ENCODE measurements at regions not wholly inside any gene's neighbourhood (a gene's known extent, or its start where the extent isn't known, plus 50 kb on each side); places are given as distances from the start of the nearest gene placed in this dataset.

- no peak for TF ChIP-seq EZH2 (IDR thresholded peaks at IDR 0.05; ENCODE audit: low read length, missing control alignments)
- TF ChIP-seq CTCF (conservative IDR thresholded peaks at IDR 0.05 in 1 of 2, IDR thresholded peaks at IDR 0.05 in 1 of 2; ENCODE audit: low read depth in 1 of 2, low read length in 2 of 2): no peak
These were observed 237.0 kb upstream of the GEMIN8 start for GRCh38 chrX:14266705-14267104.
